Natural killer cell treated with Interleukin-12 subunit alpha and Interleukin-12 subunit beta and Interleukin-15 and Interleukin-18, amount 100 ng/mL, for 72 hours (primary cell): ENCODE measurements at regions not wholly inside any gene's neighbourhood (a gene's known extent, or its start where the extent isn't known, plus 50 kb on each side); places are given as distances from the start of the nearest gene placed in this dataset.
"Not testable (repeated sequence)": the region's sequence is repeated elsewhere in the genome, so short reads cannot be mapped to it uniquely, and the experiment has no call there.

Source experiments
- ATAC-seq, 2 donors: fragments of 150-1000 bp; cut with Tn5 transposase in 1 of 2; sonication (Bioruptor Pico), chemical (Tn5 transposase) in 1 of 2; 2 replicates each; pipeline ENCODE4 v1.10.0; 2021
- DNase-seq: peaks from one replicate; pipeline ENCODE4 v3.0.0; 2022; ENCODE audit warnings: low spot score
- H3K27ac Mint-ChIP-seq, 2 donors: 1 replicate in 1 of 2; 2 replicates in 1 of 2; pipeline ENCODE4 v1.8.0; 2022; ENCODE audit warnings: mixed read lengths in 2 of 2, mild to moderate bottlenecking in 1 of 2, moderate library complexity in 1 of 2
- H3K27me3 Mint-ChIP-seq, 2 donors: 1 replicate in 1 of 2; 2 replicates in 1 of 2; pipeline ENCODE4 v1.8.0; 2022; ENCODE audit warnings: mixed read lengths in 2 of 2
- H3K36me3 Mint-ChIP-seq: one replicate; pipeline ENCODE4 v1.8.0; 2022; ENCODE audit warnings: mixed read lengths
- H3K4me1 Mint-ChIP-seq, 2 donors: 1 replicate in 1 of 2; 2 replicates in 1 of 2; pipeline ENCODE4 v1.8.0; 2022; ENCODE audit warnings: low read depth in 2 of 2, mixed read lengths in 2 of 2, mild to moderate bottlenecking in 1 of 2
- H3K4me3 Mint-ChIP-seq: one replicate; pipeline ENCODE4 v1.8.0; 2022; ENCODE audit warnings: mixed read lengths
- H3K9me3 Mint-ChIP-seq: 2 replicates; pipeline ENCODE4 v1.8.0; 2022; ENCODE audit warnings: mixed read lengths

DNA sequence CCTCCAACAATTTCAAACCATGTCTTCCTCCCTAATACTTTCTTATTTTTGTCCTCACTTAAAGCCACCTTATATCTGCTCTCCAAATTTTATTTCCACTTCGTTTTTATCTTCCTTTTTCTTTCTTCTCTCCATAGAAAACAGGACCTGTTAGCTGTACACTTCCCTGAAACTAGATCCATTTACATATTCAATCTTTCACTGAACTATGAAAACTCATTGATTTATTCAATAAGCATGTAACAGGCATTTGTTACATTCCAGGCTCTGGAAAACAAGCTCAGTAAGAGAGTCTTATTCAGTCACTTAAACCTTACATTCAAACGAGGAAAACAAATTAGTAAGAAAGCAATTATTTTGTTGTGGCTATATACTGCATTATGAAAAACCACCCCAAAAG is 1225.3 kb downstream of the SUCLG1 start:
- no peak for ATAC-seq
- H3K36me3 Mint-ChIP-seq: no peaks in the 10 kb centered on the region

GRCh38 chr2:83233326-83233725 is 1225.8 kb downstream of the SUCLG1 start:
- no peak for ATAC-seq

More for the DNA sequence above, 1225.3 kb downstream of the SUCLG1 start:
- DNase-seq: no peak
- H3K4me1 Mint-ChIP-seq: no peaks in the 10 kb centered on the region
- no peaks in the 10 kb centered on the region for H3K27me3 Mint-ChIP-seq
- no peak overlapping the region for H3K4me3 Mint-ChIP-seq
- peaks cover 9% of the 10 kb centered on the region for H3K9me3 Mint-ChIP-seq
- no peak overlapping the region for H3K27ac Mint-ChIP-seq

DNA sequence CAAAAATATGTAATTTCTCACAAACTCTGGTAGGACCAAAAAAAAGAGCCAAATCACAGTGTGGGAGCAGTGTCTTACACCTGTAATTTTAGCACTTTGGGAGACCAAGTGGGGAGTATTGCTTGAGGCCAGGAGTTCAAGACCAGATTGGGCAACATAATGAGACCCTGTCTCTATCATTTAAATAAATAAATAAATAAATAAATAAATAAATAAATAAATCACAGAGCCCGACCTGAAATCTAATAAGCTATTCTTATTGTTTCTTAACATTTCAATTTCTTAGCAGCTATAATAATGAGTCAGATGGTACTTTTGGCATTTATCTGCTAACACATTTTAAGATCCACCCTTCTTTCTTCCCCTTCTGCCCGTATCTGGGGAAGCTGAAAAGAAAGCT is 1229.6 kb downstream of the SUCLG1 start:
- no peak for DNase-seq
- Mint-ChIP-seq H3K4me3 (no peak overlapping the region), H3K27ac (no peak overlapping the region), H3K27me3 (no peaks in the 10 kb centered on the region), H3K4me1 (no peaks in the 10 kb centered on the region), H3K9me3 (peaks cover 23% of the 10 kb centered on the region), H3K36me3 (no peaks in the 10 kb centered on the region)
- ATAC-seq: no peak

More at GRCh38 chr2:83233326-83233725, 1225.8 kb downstream of the SUCLG1 start:
- Mint-ChIP-seq H3K9me3 (peaks cover 12% of the 10 kb centered on the region), H3K27me3 (no peaks in the 10 kb centered on the region), H3K27ac (no peak overlapping the region), H3K4me1 (no peaks in the 10 kb centered on the region), H3K36me3 (no peaks in the 10 kb centered on the region), H3K4me3 (no peak overlapping the region)
- DNase-seq: no peak

DNA sequence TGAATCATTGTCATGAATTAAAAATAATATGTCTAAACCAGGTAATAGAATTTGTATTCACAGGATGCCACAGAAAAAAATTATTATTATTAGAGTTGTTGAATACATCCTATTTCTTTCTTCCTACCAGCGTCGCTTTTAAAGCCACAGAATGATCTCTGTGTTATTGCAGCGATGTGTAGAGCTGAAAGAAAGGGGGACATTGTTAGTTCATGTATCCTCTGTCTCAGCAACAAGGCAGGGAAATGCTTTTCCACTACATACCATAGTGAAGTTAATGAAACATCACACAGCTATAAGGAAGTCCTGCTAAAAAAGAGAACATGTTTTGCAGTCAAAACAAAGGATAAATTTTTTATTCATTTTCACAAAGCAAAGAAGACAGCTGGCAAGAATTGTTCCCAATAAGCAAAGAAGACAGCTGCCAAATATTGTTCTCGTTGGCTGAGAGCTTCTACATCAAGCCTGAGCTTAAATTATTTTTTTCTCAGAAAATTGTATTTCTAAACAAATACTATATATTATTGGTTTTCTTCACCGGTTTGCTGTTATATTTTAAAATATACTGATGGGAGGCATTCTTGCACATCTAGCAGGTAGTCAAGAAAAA is 1234.4 kb downstream of the SUCLG1 start:
- Mint-ChIP-seq H3K27ac (no peak overlapping the region), H3K4me3 (no peak overlapping the region), H3K27me3 (no peaks in the 10 kb centered on the region), H3K4me1 (no peaks in the 10 kb centered on the region), H3K36me3 (no peaks in the 10 kb centered on the region), H3K9me3 (peaks cover 23% of the 10 kb centered on the region)
- ATAC-seq (no peak), DNase-seq (no peak)

- Mint-ChIP-seq H3K27me3 (no peaks in the 10 kb centered on the region), H3K4me3 (no peak overlapping the region), H3K4me1 (no peaks in the 10 kb centered on the region), H3K9me3 (peaks cover 9% of the 10 kb centered on the region), H3K27ac (no peak overlapping the region), H3K36me3 (no peaks in the 10 kb centered on the region)
- DNase-seq (no peak), ATAC-seq (no peak)
Measured at GRCh38 chr2:83221258-83221657, 1237.8 kb downstream of the SUCLG1 start.

DNA sequence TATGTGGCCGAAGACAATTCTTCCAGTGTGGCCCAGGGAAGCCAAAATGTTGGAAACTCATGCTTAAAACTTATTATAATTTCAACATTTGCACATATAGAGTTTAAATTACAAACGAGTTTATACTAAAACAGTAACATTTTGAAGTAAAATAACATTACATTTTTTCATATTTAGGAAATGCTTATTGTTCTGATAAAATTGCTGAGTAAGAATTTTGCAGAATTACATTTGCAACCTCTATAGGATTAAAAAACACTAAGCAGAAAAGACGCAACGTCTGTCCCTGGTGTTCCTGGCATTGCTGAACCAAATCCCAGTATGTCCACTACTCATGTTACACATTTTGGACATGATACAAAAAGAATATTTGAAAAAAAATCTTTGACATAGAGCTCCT is 1241.2 kb downstream of the SUCLG1 start:
- ATAC-seq (no peak), DNase-seq (no peak)
- Mint-ChIP-seq H3K4me3 (no peak overlapping the region), H3K36me3 (peaks cover 9% of the 10 kb centered on the region), H3K27ac (no peak overlapping the region), H3K9me3 (peaks cover 17% of the 10 kb centered on the region), H3K4me1 (no peaks in the 10 kb centered on the region), H3K27me3 (no peaks in the 10 kb centered on the region)

GRCh38 chr2:83196225-83196624 is 1262.9 kb downstream of the SUCLG1 start:
- Mint-ChIP-seq H3K9me3 (peaks cover 3% of the 10 kb centered on the region), H3K4me1 (no peaks in the 10 kb centered on the region), H3K27ac (no peak overlapping the region), H3K36me3 (no peaks in the 10 kb centered on the region), H3K27me3 (no peaks in the 10 kb centered on the region), H3K4me3 (no peak overlapping the region)
- ATAC-seq (no peak), DNase-seq (no peak)

DNA sequence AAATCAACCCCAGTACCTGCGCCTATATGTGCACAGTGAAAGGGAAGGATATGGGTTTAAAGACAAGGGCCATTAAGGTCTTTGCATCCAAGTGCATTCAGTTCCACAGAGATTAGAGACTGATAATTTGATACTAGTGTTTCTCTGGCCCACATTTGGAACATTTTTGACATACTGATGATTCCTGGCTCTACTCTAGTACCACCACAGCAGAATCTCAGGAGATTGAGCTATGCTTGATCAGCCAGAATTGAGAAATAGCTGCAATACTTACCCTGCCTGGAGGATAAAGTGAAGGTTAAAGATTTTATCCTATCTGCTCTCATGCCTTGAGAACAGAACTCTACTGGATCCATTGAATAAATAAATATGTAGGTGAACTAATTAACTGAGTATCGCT is 1267.8 kb downstream of the SUCLG1 start:
- Mint-ChIP-seq H3K36me3 (no peaks in the 10 kb centered on the region), H3K27me3 (no peaks in the 10 kb centered on the region), H3K27ac (no peak overlapping the region), H3K4me1 (no peaks in the 10 kb centered on the region), H3K9me3 (peaks cover 8% of the 10 kb centered on the region), H3K4me3 (no peak overlapping the region)
- DNase-seq: no peak
- no peak for ATAC-seq

GRCh38 chr2:83186105-83186760 is 1272.8 kb downstream of the SUCLG1 start:
- Mint-ChIP-seq H3K4me3 (no peak overlapping the region), H3K27me3 (no peaks in the 10 kb centered on the region), H3K36me3 (no peaks in the 10 kb centered on the region), H3K9me3 (peaks cover 4% of the 10 kb centered on the region), H3K4me1 (no peaks in the 10 kb centered on the region), H3K27ac (no peak overlapping the region)
- ATAC-seq (no peak), DNase-seq (no peak)

DNA sequence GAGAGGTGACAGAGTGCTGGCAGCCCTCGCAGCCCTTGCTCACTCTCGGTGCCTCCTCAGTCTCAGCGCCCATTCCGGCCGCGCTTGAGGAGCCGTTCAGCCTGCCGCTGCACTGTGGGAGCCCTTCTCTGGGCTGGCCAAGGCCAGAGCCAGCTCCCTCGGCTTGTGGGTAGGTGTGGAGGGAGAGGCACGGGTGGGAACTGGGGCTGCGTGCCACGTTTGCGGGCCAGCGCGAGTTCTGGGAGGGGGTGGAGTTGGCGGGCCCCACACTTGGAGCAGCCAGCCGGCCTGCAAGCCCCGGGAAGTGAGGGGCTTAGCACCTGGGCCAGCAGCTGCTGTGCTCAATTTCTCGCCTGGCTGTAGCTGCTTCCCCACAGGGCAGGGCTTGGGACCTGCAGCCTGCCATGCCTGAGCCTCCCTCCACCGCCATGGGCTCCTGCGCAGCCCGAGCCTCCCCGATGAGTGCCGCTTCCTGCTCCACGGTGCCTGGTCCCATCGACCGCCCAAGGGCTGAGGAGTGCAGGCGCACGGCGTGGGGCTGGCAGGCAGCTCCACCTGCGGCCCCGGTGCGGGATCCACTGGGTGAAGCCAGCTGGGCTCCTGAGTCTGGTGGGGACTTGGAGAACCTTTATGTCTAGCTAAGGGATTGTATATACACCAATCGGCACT is 1278.1 kb downstream of the SUCLG1 start:
- H3K9me3 Mint-ChIP-seq, H3K36me3 Mint-ChIP-seq, H3K27me3 Mint-ChIP-seq, H3K4me1 Mint-ChIP-seq, H3K4me3 Mint-ChIP-seq, ATAC-seq, H3K27ac Mint-ChIP-seq, DNase-seq: not testable (repeated sequence)

GRCh38 chr2:83176539-83176938 is 1282.5 kb downstream of the SUCLG1 start:
- peaks cover 16% of the 10 kb centered on the region for H3K9me3 Mint-ChIP-seq
- H3K4me3 Mint-ChIP-seq: no peak overlapping the region
- H3K36me3 Mint-ChIP-seq: no peaks in the 10 kb centered on the region
- no peaks in the 10 kb centered on the region for H3K4me1 Mint-ChIP-seq
- H3K27ac Mint-ChIP-seq: no peak overlapping the region
- no peak for DNase-seq
- no peaks in the 10 kb centered on the region for H3K27me3 Mint-ChIP-seq
- no peak for ATAC-seq

GRCh38 chr2:83172841-83173240 is 1286.2 kb downstream of the SUCLG1 start:
- H3K27ac Mint-ChIP-seq: no peak overlapping the region
- no peaks in the 10 kb centered on the region for H3K27me3 Mint-ChIP-seq
- H3K4me1 Mint-ChIP-seq: no peaks in the 10 kb centered on the region
- ATAC-seq (no peak), DNase-seq (no peak)
- peaks cover 24% of the 10 kb centered on the region for H3K9me3 Mint-ChIP-seq
- H3K4me3 Mint-ChIP-seq: no peak overlapping the region
- no peaks in the 10 kb centered on the region for H3K36me3 Mint-ChIP-seq

GRCh38 chr2:83168377-83168776 is 1290.7 kb downstream of the SUCLG1 start:
- Mint-ChIP-seq H3K4me1 (no peaks in the 10 kb centered on the region), H3K27ac (no peak overlapping the region), H3K27me3 (no peaks in the 10 kb centered on the region), H3K9me3 (peaks cover 16% of the 10 kb centered on the region), H3K4me3 (no peak overlapping the region), H3K36me3 (peaks cover 4% of the 10 kb centered on the region)
- DNase-seq: no peak
- ATAC-seq: no peak

DNA sequence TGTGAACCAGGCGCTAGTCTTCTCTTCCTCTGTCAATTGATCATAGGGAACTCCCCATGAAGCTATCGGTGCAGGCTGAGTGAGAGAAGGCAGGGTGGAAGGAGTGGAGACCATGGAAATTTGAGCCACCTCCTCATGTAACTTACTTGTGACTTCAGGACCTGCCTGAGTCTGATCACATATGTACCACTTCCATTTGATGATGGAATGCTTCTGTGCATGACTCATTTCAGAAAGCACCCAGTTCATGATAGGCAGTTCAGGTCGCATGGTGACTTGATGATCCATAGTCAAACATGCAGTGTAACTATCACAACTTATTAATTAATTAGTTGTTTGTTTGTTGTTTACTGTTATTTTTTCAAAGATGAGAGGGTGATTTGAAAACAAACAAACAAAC is 1296.7 kb downstream of the SUCLG1 start:
- Mint-ChIP-seq H3K4me3 (no peak overlapping the region), H3K9me3 (peaks cover 8% of the 10 kb centered on the region), H3K27ac (no peak overlapping the region), H3K27me3 (no peaks in the 10 kb centered on the region), H3K36me3 (peaks cover 4% of the 10 kb centered on the region), H3K4me1 (no peaks in the 10 kb centered on the region)
- ATAC-seq (no peak), DNase-seq (no peak)
